Brain microvascular endothelial cell (primary cell): ENCODE measurements at regions not wholly inside any gene's neighbourhood (a gene's known extent, or its start where the extent isn't known, plus 50 kb on each side); places are given as distances from the start of the nearest gene placed in this dataset.

Experiments
- DNase-seq: peaks from one replicate; pipeline ENCODE4 v3.0.0-alpha.2; 2020
- H3K27ac ChIP-seq: fragments of 250-450 bp; sonication (Bioruptor Pico); 2 replicates; pipeline ENCODE4 v1.5.1; 2020; ENCODE audit warnings: mild to moderate bottlenecking, moderate library complexity
- H3K27me3 ChIP-seq: fragments of 250-450 bp; sonication (Bioruptor Pico); replicated peaks from 2 replicates; pipeline ENCODE4 v1.5.1; 2020; ENCODE audit warnings: mild to moderate bottlenecking
- H3K36me3 ChIP-seq: fragments of 250-450 bp; sonication (Bioruptor Pico); replicated peaks from 2 replicates; pipeline ENCODE4 v1.5.1; 2020; ENCODE audit warnings: mild to moderate bottlenecking
- H3K4me3 ChIP-seq: 2 replicates; pipeline ENCODE4 v1.5.1; 2011; ENCODE audit warnings: low read depth, mild to moderate bottlenecking, control low read depth, low read length, moderate library complexity
- CTCF ChIP-seq: IDR thresholded peaks from 2 replicates; pipeline ENCODE4 v1.5.1; 2011; ENCODE audit warnings: low read depth, mild to moderate bottlenecking, moderate library complexity, low read length, control low read depth, inconsistent platforms; ENCODE audit errors: missing control alignments
- in situ Hi-C: cut with HindIII; loops from 2 replicates; pipeline ENCODE4 v1.10.0; 2017; ENCODE audit warnings: low sequenced_read_pairs, low pct_ligation_motif_present

GRCh38 chr5:173686950-173687349 is 70.5 kb upstream of the BOD1 start:
- no peaks in the 10 kb centered on the region for H3K36me3 ChIP-seq
- no peak for DNase-seq
- H3K27me3 ChIP-seq, result no peaks in the 10 kb centered on the region
- in situ Hi-C loops, result no loop called here
- no peak for TF ChIP-seq CTCF
- H3K27ac ChIP-seq, result no peak overlapping the region
- no peak overlapping the region for H3K4me3 ChIP-seq

GRCh38 chr5:173688703-173689102 is 72.3 kb upstream of the BOD1 start:
- in situ Hi-C loops, result no loop called here

GRCh38 chr5:173689171-173689736 is 72.8 kb upstream of the BOD1 start:
- H3K36me3 ChIP-seq, result no peaks in the 10 kb centered on the region
- no peak overlapping the region for H3K27ac ChIP-seq
- DNase-seq, result no peak
- in situ Hi-C loops, result no loop called here
- TF ChIP-seq CTCF, result no peak
- H3K4me3 ChIP-seq, result no peak overlapping the region
- H3K27me3 ChIP-seq, result no peaks in the 10 kb centered on the region

More at GRCh38 chr5:173688703-173689102, 72.3 kb upstream of the BOD1 start:
- Histone ChIP-seq H3K4me3 (no peak overlapping the region), H3K27me3 (no peaks in the 10 kb centered on the region), H3K27ac (no peak overlapping the region), H3K36me3 (no peaks in the 10 kb centered on the region)
- TF ChIP-seq CTCF, result no peak
- DNase-seq, result no peak

- no peaks in the 10 kb centered on the region for H3K27me3 ChIP-seq
- no peak for DNase-seq
- no peak overlapping the region for H3K27ac ChIP-seq
- no peak overlapping the region for H3K4me3 ChIP-seq
- TF ChIP-seq CTCF, result no peak
- H3K36me3 ChIP-seq, result no peaks in the 10 kb centered on the region
- in situ Hi-C loops, result no loop called here
These were observed 73.4 kb upstream of the BOD1 start for GRCh38 chr5:173689737-173690360.

GRCh38 chr5:173691931-173692330 is 75.5 kb upstream of the BOD1 start:
- Histone ChIP-seq H3K27ac (no peak overlapping the region), H3K27me3 (no peaks in the 10 kb centered on the region), H3K36me3 (no peaks in the 10 kb centered on the region), H3K4me3 (no peak overlapping the region)
- no peak for TF ChIP-seq CTCF
- in situ Hi-C loops, result no loop called here
- DNase-seq, result no peak

GRCh38 chr5:173693670-173694069 is 77.2 kb upstream of the BOD1 start:
- Histone ChIP-seq H3K4me3 (no peak overlapping the region), H3K27me3 (no peaks in the 10 kb centered on the region), H3K36me3 (no peaks in the 10 kb centered on the region), H3K27ac (no peak overlapping the region)
- no peak for TF ChIP-seq CTCF
- no peak for DNase-seq
- in situ Hi-C loops, result no loop called here
